ENCODE measurements at regions not wholly inside any gene's neighbourhood (a gene's known extent, or its start where the extent isn't known, plus 50 kb on each side); places are given as distances from the start of the nearest gene placed in this dataset.

GRCh38 chr18:64409511-64409910 lies 260.6 kb upstream of the LINC00305 start:
- TF ChIP-seq EZH2phosphoT487 (conservative IDR thresholded peaks at IDR 0.05; ENCODE audit: low read length) (no peak), CTCF (IDR thresholded peaks at IDR 0.05; ENCODE audit: insufficient read depth, low read length, poor library complexity, severe bottlenecking) (peak; percentile 46)

All from SU-DHL-6 (cell line).